ENCODE measurements at regions not wholly inside any gene's neighbourhood (a gene's known extent, or its start where the extent isn't known, plus 50 kb on each side); places are given as distances from the start of the nearest gene placed in this dataset.

GRCh38 chr10:25713894-25714240, 220.2 kb upstream of the MYO3A start (continued):
- no peak for TF ChIP-seq EP300 (IDR thresholded peaks at IDR 0.05; ENCODE audit: borderline replicate concordance in 1 of 2, low read depth in 2 of 2, low read length in 2 of 2)
- TF ChIP-seq POLR2A (IDR thresholded peaks at IDR 0.05; ENCODE audit: control extremely low read depth in 1 of 2, low read depth in 2 of 2, low read length in 2 of 2), result no peak
- TF ChIP-seq CTCF (IDR thresholded peaks at IDR 0.05; ENCODE audit: control extremely low read depth in 1 of 3, insufficient read depth in 1 of 3, low read depth in 1 of 3, low read length in 3 of 3), result no peak
- TF ChIP-seq TAF7 (optimal IDR thresholded peaks at IDR 0.05; ENCODE audit: borderline replicate concordance, low read depth, low read length), result no peak
